ENCODE measurements at regions not wholly inside any gene's neighbourhood (a gene's known extent, or its start where the extent isn't known, plus 50 kb on each side); places are given as distances from the start of the nearest gene placed in this dataset.

- H4K20me1 ChIP-seq (replicated peaks; ENCODE audit: control insufficient read depth, extremely low read depth, insufficient read depth, low read length) = no peaks in the 10 kb centered on the region
- H3K9me1 ChIP-seq (replicated peaks; ENCODE audit: control insufficient read depth, extremely low read depth, insufficient read depth, low read length) = no peaks in the 10 kb centered on the region
- BruUV-seq (replicated peaks) = no TSS peak
- no peak overlapping the region for H2AFZ ChIP-seq (ENCODE audit: low read depth, low read length)
- no peak overlapping the region for H3K4me2 ChIP-seq (ENCODE audit: insufficient read depth, low read length)
- ChIA-PET CTCF (no interaction called here), POLR2A (no interaction called here)
- peaks cover 1% of the 10 kb centered on the region for H3K9me3 ChIP-seq (replicated peaks; ENCODE audit: control insufficient read depth, insufficient read depth, low read length)
- no peaks in the 10 kb centered on the region for H3K79me2 ChIP-seq (ENCODE audit: control insufficient read depth, insufficient read depth, low read length)
- no peak overlapping the region for H3K27ac ChIP-seq (ENCODE audit: insufficient read depth, low read depth, low read length)
- no peaks in the 10 kb centered on the region for H3K36me3 ChIP-seq (ENCODE audit: control insufficient read depth in 2 of 2, extremely low read depth in 1 of 2, insufficient read depth in 2 of 2, low read length in 2 of 2)
- no peaks in the 10 kb centered on the region for H3K4me1 ChIP-seq (ENCODE audit: control insufficient read depth, extremely low read depth, insufficient read depth, low read length)
- TF ChIP-seq FOS (IDR thresholded peaks at IDR 0.05; ENCODE audit: borderline replicate concordance, insufficient read depth, low read length) (no peak), POLR2AphosphoS5 (IDR thresholded peaks at IDR 0.05; ENCODE audit: insufficient read depth, low read depth, low read length) (no peak), CTCF (IDR thresholded peaks at IDR 0.05; ENCODE audit: extremely low read depth in 1 of 2, insufficient read depth in 1 of 2, low read depth in 1 of 2, low read length in 2 of 2) (no peak), JUN (IDR thresholded peaks at IDR 0.05; ENCODE audit: borderline replicate concordance, insufficient read depth, insufficient read length, low read depth) (no peak), MYC (IDR thresholded peaks at IDR 0.05; ENCODE audit: low read depth, low read length) (no peak), POLR2A (IDR thresholded peaks at IDR 0.05; ENCODE audit: low read depth, low read length) (no peak), EZH2 (IDR thresholded peaks at IDR 0.05; ENCODE audit: borderline replicate concordance, low read depth, low read length, severe bottlenecking) (no peak), GATA2 (IDR thresholded peaks at IDR 0.05; ENCODE audit: insufficient read depth, insufficient read length, low read depth, low read length) (no peak)
- TF ChIP-seq, protein P1, sequence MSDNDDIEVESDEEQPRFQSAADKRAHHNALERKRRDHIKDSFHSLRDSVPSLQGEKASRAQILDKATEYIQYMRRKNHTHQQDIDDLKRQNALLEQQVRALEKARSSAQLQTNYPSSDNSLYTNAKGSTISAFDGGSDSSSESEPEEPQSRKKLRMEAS (IDR thresholded peaks at IDR 0.05; ENCODE audit: insufficient read depth, insufficient read length) = no peak
- dilution Hi-C loops (cut with MboI; ENCODE audit: extremely low pct_ligation_motif_present, low sequenced_read_pairs) = no loop called here
- DNase-seq (ENCODE audit: low read depth, low spot score) (no peak), FAIRE-seq (no peak)
- H3K4me3 ChIP-seq (replicated peaks in 1 of 3; ENCODE audit: insufficient read depth in 1 of 3, low read depth in 1 of 3, low read length in 3 of 3) = no peak overlapping the region
- intact Hi-C loops (cut with micrococcal nuclease) = no loop called here
- no peaks in the 10 kb centered on the region for H3K27me3 ChIP-seq (ENCODE audit: control insufficient read depth in 2 of 2, insufficient read depth in 2 of 2, low read length in 2 of 2)
- H3K9ac ChIP-seq (replicated peaks; ENCODE audit: extremely low read depth, insufficient read depth, low read length) = no peak overlapping the region
Observed at GRCh38 chr4:22299678-22300077, 216.2 kb downstream of the ADGRA3 start.

Measured in endothelial cell of umbilical vein (primary cell).